Coronary artery (tissue), 2 donors: ENCODE measurements at regions not wholly inside any gene's neighbourhood (a gene's known extent, or its start where the extent isn't known, plus 50 kb on each side); places are given as distances from the start of the nearest gene placed in this dataset.

Experiments used
- DNase-seq: peaks from one replicate; pipeline ENCODE4 v3.0.0-alpha.2; 2017; ENCODE audit warnings: low spot score
- H3K27ac ChIP-seq, 2 donors: fragments of 200-600 bp; sonication (generic); one replicate each; pipeline ENCODE4 v1.5.1; 2016 to 2019
- H3K4me3 ChIP-seq: fragments of 200-600 bp; sonication (generic); 2 replicates; pipeline ENCODE4 v1.5.1; 2016; ENCODE audit warnings: mild to moderate bottlenecking, moderate library complexity
- CTCF ChIP-seq: fragments of 200-600 bp; sonication (generic); IDR thresholded peaks from one replicate; pipeline ENCODE4 v1.5.1; 2019; ENCODE audit warnings: antibody characterized with exemption

- no peak overlapping the region for H3K4me3 ChIP-seq
- no peak for DNase-seq
- no peak for TF ChIP-seq CTCF
- no peak overlapping the region for H3K27ac ChIP-seq
Observed at GRCh38 chr9:28699632-28700031, 1126.4 kb upstream of the C9orf72 start.

- no peak for TF ChIP-seq CTCF
- Histone ChIP-seq H3K4me3 (no peak overlapping the region), H3K27ac (no peak overlapping the region)
- DNase-seq, result no peak
Observed at GRCh38 chr9:28707616-28708015, 1134.3 kb upstream of the C9orf72 start.

- H3K4me3 ChIP-seq, result no peak overlapping the region
- DNase-seq, result no peak
- no peak for TF ChIP-seq CTCF
- H3K27ac ChIP-seq, result no peak overlapping the region
Observed at GRCh38 chr9:28714188-28714587, 1140.9 kb upstream of the C9orf72 start.

- DNase-seq, result no peak
- no peak for TF ChIP-seq CTCF
- H3K4me3 ChIP-seq, result no peak overlapping the region
- no peak overlapping the region for H3K27ac ChIP-seq
Observed at GRCh38 chr9:28718226-28718625, 1144.9 kb upstream of the C9orf72 start.

GRCh38 chr9:28720746-28721145 lies 1147.5 kb upstream of the C9orf72 start:
- TF ChIP-seq CTCF, result no peak
- Histone ChIP-seq H3K27ac (no peak overlapping the region), H3K4me3 (no peak overlapping the region)
- DNase-seq, result no peak

GRCh38 chr9:28730111-28730510 lies 1156.8 kb upstream of the C9orf72 start:
- DNase-seq, result no peak

More at GRCh38 chr9:28730111-28730510, 1156.8 kb upstream of the C9orf72 start:
- Histone ChIP-seq H3K27ac (no peak overlapping the region), H3K4me3 (no peak overlapping the region)
- no peak for TF ChIP-seq CTCF
